Left renal pelvis (tissue), 4 donors: ENCODE measurements at regions not wholly inside any gene's neighbourhood (a gene's known extent, or its start where the extent isn't known, plus 50 kb on each side); places are given as distances from the start of the nearest gene placed in this dataset.

Experiments
- DNase-seq, 4 donors: peaks; one replicate each; pipeline ENCODE4 v3.0.0-alpha.2; 2013; ENCODE audit warnings: low read depth in 4 of 4, low spot score in 3 of 4

DNA sequence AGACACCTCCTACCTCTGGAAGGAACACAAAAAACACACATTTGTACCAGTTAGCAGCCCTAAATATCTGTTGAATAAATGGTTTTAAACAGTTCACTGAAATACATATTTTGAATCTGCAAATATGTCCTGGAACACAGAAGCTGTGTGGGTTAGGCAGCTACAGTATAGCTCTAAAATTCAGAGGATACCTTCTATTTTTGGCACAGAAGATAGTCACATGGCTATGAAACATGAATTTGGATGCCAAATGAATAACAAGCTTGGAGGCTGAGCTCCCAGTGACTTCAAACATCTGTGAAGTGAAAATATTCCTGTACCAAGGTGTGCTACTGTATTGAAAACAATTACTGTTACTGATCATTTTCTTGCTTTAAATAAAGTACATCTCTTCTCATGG, 391.5 kb upstream of the ADGRL2 start:
- DNase-seq: no peak

GRCh38 chr1:81408419-81408818, 392.3 kb upstream of the ADGRL2 start:
- DNase-seq: no peak

- no peak for DNase-seq
These were observed 393.5 kb upstream of the ADGRL2 start for GRCh38 chr1:81407000-81407821.

DNA sequence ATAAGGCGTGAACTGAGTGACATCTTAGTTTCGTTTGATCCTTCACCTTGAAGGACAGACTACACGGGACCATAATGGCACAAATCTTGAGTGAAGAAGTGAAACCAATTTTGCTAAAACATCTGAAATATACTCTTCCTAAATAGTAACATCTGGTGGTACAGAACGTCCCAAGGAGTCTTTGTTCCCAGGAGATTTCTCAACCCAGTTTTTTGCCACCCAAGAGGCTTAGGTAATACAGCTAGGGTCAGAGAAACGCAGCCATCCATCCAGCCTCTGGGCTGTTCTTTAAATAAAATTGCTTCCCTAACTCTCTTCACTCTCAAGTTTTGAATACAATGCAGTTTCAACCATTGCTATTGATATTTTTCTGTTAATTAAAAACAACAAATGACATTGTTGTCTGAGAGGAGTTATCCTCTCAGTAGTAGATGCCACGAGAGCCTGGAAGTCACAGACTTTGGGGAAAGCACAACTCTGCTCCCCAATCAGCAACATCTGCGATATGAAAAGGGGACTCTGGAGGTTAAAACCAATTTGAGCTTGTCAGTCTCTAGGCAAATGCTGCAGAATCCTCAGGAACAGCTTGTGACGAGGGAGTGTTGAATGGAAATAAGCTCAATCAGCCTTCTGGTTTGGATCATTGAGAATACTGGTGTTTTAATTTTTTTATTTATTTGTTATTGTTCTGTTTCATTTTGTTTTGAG, 394.3 kb upstream of the ADGRL2 start:
- DNase-seq: no peak

DNA sequence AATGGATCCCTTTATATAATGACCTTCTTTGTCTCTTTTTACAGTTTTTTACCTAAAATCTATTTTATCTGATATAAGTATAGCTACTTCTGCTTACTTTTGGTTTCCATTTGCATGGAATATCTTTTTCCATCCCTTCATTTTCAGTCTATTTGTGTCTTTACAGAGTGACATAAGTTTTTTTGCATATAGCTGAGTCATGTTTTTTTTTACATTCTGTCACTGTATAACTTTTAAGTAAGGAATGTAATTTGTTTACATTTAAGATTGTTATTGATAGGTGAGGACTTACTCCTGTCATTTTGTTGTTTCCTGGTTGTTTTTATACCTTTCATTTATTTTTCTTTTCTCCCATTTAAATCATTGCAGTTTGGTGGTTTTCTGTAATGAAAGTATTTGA, 402.7 kb upstream of the ADGRL2 start:
- no peak for DNase-seq

DNA sequence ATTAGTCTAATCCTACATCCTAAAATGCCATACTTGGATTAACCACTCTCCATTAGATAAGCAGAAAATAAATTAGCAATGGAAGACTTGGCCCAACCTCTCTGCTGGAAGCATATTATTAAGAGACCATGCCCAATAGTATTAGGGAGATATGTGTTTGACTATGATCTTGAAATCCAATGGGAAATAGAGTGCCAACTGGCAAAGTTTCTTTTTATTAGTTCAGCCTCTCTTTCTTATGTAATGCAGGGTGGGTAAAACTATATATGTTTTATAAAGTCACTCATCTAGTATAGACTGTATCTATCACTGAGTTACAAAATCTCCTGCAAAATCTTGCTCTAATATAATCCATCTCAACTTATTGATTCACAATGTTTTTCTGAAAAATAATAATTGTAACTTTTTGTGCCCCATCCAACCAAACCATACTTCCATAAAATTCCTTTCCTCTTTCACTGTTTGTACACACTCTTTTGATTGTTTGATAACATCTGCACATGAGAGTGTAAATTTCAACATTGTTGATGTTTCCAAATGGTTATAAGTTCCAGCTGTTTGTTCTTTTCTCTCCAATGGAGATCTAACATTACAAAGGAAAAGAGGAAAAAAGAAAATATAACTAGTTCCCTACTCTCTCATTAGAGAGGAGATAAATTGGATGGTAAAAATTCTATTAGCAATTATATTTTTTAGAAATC, 408.1 kb upstream of the ADGRL2 start:
- DNase-seq: no peak

DNA sequence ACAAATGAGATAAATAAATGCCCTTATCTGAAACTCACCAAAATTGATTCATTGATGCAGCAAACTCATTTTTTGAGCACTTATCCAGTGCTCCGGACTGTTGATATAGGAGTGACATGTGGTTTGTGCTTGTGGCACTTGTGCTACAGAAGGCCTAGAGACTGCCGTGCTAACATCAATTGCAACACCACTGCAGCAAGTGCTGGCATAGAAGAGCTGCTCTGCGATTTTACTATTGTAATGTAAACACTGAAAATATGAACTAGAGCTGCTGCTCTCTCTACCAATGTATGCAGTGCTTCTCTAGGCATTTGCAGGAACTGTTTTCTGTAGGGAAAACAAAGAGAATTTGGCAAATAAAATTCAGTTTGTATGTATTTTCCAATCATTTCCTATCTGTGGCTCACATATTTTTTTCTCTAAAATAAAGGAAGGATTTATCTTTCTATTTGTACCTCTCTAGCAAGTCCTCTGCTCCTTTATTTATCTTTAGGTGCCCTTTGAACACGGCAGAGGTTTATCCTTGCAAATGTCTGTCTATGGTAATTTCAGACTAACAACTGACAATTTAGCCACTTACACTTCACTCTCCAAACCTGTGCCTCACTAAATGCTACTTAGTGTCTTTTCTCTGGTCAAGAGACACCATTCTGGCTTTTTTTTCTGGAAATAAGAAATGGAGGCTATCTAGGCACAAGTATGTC, 409.5 kb upstream of the ADGRL2 start:
- no peak for DNase-seq

GRCh38 chr1:81388435-81388834, 412.3 kb upstream of the ADGRL2 start:
- no peak for DNase-seq

GRCh38 chr1:81387446-81387845, 413.3 kb upstream of the ADGRL2 start:
- no peak for DNase-seq

DNA sequence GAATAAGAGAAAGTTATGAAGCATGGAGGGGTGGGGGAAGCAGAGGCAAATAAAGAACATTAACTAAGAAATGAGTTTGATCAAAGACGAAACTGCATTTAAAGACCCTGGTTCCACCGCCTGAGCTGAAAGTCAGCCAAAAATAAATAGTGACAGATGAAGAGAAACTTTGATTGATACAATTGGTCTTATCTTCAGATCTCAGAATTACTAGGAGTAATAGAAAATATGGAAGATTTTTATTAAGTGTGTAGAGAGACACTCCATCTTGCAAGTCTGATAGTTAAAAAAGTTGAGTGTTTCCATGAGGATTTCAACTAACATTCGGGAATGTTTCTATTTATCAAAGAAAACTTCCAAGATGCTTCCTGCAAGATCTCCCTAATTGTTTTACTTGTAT, 418.2 kb upstream of the ADGRL2 start:
- DNase-seq: no peak

- DNase-seq: no peak
These were observed 418.9 kb upstream of the ADGRL2 start for GRCh38 chr1:81381881-81382280.

GRCh38 chr1:81380436-81380835, 420.3 kb upstream of the ADGRL2 start:
- no peak for DNase-seq

DNA sequence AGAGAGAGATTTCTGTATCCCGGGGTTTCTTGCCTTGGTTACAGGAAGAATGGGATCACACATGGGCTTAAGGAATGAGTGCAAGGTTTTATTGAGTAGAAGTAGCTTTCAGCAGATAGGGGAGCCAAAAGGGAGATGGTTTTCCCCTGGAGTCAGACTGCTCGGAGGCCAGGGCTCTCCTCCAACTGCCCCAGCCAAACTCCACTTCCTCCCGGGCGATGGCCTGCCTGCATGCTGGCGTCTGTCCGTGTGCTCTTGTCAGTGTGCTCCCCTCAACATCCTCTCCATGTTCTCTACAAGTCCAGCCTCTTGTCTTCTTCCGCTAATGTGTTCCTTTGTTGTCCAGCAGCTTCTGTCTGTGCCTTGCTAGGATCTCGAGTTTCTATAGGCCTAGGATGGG, 421.3 kb upstream of the ADGRL2 start:
- DNase-seq: no peak

DNA sequence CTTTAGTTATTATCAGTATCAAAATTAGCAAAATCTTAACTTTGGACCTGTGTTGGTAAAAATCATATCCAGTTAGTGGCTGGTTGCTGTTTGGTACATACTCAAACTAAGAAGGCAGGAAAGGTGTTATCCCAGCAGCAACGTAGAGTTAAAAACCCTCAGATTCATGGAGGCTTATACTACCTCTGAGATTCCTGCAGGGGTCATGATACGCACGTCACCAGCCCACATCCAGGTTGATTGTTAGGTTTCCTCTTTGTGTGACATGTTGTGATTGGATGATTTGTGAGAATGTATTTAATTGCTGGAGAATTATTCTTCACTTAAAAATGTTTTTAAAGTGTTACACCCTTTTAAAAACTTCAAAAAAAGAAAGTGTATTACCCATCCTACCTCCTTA, 423.3 kb upstream of the ADGRL2 start:
- DNase-seq: no peak

DNA sequence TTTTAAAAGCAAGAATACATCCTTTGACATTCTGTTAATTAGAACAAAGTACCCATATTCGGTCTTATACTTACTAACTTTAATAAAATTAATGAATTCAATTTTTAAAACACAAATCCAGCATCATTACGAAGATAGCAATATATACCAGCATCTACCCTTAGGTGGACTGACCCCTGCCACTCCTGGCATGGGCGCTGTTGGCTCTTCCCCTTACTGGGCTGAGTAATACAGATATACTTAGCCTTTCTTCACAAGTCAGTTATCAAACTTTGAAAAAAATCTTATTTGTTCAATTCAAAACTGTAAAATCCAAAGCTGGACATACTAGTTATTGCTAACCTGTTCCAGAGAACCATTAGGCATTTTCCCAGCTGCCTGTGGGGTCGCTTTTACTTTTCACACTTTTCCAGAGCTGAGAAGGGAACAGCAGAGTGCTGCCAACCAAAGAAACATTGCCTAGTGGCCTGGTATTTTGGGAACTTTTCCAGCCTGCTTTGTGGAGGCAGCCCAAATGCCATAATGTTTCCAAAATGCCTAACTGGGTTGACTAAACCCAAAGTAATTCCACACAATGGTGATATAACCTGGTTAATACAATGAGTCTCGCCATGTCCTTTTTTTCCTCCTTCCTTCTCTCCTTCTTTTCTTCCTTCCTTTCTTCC, 424.7 kb upstream of the ADGRL2 start:
- DNase-seq: no peak

- DNase-seq: no peak
These were observed 426.3 kb upstream of the ADGRL2 start for GRCh38 chr1:81374481-81374880.

- DNase-seq: no peak
These were observed 428.9 kb upstream of the ADGRL2 start for GRCh38 chr1:81371864-81372263.

- DNase-seq: no peak
These were observed 430.9 kb upstream of the ADGRL2 start for GRCh38 chr1:81369833-81370232.

DNA sequence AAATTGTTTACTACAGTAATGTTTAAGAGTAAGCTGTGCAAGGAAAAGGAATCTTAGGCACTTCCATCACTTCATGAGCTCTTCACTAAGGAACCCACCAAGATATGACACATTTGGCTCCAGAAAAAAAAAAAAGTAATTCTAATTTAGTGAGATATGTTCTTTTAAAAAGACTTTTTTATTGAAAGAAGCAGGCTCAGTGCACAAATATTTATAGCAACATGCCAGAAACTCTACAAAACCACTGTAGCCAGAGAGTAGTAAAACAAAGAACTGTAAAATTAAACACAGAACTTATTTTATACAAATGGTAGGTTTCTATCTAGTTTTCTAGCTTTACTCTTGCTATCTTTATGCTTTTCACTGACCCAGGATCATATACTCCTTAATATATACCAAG, 434.6 kb upstream of the ADGRL2 start:
- DNase-seq: no peak

DNA sequence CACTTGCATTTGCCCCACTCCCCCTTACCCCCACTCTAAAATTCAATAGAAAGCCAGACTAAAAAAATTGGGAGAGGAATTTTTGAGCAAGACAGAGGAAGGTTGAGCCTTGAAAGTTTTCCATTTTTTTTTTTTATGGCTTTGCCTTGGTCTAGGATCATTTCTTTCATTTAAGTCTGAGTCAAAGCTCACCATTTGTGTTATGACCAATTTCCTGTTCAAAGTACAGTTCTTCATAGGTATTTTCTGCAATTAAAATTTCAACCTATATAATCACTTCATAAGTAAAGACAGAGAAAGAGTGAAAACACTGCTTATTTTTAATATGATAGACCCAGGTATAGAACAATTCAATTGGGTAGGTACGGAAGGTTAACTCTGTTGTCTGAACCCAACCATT, 436.6 kb upstream of the ADGRL2 start:
- no peak for DNase-seq

- no peak for DNase-seq
These were observed 442.6 kb upstream of the ADGRL2 start for GRCh38 chr1:81358151-81358550.
